ENCODE measurements at regions not wholly inside any gene's neighbourhood (a gene's known extent, or its start where the extent isn't known, plus 50 kb on each side); places are given as distances from the start of the nearest gene placed in this dataset.

DNA sequence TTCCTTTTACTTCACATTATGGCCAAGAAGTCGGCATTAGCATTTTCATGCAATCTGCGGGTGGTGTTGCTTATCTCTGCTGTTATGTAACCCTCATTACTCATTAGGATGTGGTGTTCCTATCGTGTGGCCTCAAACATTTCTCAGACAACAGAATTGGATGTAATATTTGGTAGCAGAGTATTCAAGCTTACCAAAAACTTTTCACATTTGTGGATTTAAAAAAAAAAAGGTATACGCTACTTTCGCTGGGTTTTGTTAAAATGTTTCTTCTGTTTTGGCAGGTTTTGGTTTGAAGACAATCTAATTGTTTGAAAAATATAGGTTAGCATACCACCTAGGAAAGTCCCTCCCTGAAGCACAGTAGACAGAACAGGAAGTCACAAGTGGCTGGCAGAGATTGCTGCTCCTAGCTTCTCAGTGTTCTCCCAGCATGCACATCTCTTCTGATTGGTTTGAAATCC lies 128.8 kb downstream of the GATA3 start:
- TF ChIP-seq, protein P1, sequence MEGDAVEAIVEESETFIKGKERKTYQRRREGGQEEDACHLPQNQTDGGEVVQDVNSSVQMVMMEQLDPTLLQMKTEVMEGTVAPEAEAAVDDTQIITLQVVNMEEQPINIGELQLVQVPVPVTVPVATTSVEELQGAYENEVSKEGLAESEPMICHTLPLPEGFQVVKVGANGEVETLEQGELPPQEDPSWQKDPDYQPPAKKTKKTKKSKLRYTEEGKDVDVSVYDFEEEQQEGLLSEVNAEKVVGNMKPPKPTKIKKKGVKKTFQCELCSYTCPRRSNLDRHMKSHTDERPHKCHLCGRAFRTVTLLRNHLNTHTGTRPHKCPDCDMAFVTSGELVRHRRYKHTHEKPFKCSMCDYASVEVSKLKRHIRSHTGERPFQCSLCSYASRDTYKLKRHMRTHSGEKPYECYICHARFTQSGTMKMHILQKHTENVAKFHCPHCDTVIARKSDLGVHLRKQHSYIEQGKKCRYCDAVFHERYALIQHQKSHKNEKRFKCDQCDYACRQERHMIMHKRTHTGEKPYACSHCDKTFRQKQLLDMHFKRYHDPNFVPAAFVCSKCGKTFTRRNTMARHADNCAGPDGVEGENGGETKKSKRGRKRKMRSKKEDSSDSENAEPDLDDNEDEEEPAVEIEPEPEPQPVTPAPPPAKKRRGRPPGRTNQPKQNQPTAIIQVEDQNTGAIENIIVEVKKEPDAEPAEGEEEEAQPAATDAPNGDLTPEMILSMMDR (IDR thresholded peaks at IDR 0.05; ENCODE audit: insufficient read depth, low read length): no peak
- TF ChIP-seq, protein P2, sequence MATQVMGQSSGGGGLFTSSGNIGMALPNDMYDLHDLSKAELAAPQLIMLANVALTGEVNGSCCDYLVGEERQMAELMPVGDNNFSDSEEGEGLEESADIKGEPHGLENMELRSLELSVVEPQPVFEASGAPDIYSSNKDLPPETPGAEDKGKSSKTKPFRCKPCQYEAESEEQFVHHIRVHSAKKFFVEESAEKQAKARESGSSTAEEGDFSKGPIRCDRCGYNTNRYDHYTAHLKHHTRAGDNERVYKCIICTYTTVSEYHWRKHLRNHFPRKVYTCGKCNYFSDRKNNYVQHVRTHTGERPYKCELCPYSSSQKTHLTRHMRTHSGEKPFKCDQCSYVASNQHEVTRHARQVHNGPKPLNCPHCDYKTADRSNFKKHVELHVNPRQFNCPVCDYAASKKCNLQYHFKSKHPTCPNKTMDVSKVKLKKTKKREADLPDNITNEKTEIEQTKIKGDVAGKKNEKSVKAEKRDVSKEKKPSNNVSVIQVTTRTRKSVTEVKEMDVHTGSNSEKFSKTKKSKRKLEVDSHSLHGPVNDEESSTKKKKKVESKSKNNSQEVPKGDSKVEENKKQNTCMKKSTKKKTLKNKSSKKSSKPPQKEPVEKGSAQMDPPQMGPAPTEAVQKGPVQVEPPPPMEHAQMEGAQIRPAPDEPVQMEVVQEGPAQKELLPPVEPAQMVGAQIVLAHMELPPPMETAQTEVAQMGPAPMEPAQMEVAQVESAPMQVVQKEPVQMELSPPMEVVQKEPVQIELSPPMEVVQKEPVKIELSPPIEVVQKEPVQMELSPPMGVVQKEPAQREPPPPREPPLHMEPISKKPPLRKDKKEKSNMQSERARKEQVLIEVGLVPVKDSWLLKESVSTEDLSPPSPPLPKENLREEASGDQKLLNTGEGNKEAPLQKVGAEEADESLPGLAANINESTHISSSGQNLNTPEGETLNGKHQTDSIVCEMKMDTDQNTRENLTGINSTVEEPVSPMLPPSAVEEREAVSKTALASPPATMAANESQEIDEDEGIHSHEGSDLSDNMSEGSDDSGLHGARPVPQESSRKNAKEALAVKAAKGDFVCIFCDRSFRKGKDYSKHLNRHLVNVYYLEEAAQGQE (IDR thresholded peaks at IDR 0.05; ENCODE audit: insufficient replicate concordance, low read depth): no peak
- no peak for TF ChIP-seq GABPA (IDR thresholded peaks at IDR 0.05; ENCODE audit: low read depth)

All from HL-60 (cell line).